ENCODE measurements at regions not wholly inside any gene's neighbourhood (a gene's known extent, or its start where the extent isn't known, plus 50 kb on each side); places are given as distances from the start of the nearest gene placed in this dataset.

- no peak for TF ChIP-seq ERG (CRISPR knock-in tag; IDR thresholded peaks at IDR 0.05)
- no peak for TF ChIP-seq ZBTB43 (CRISPR knock-in tag; IDR thresholded peaks at IDR 0.05)
- TF ChIP-seq GTF2I (CRISPR knock-in tag; conservative IDR thresholded peaks at IDR 0.05), result no peak
Measured at GRCh38 chr12:42774238-42774637, 184.7 kb upstream of the PRICKLE1 start (continued).

- Mint-ChIP-seq H3K27me3 (ENCODE audit: low read depth) (no peaks in the 10 kb centered on the region), H3K36me3 (peaks cover 10% of the 10 kb centered on the region), H3K4me3 (no peak overlapping the region), H3K9me3 (peaks cover 17% of the 10 kb centered on the region), H3K4me1 (peaks cover 3% of the 10 kb centered on the region), H3K27ac (no peak overlapping the region)
- DNase-seq (ENCODE audit: low spot score) (no peak), ATAC-seq (no peak)
- ChIA-PET CTCF (no interaction called here), POLR2A (no interaction called here)
- TF ChIP-seq NFATC4 (CRISPR knock-in tag; IDR thresholded peaks at IDR 0.05), result no peak
- no peak for TF ChIP-seq ZNF263 (CRISPR knock-in tag; IDR thresholded peaks at IDR 0.05; ENCODE audit: low read depth)
- no peak for TF ChIP-seq HMGA2 (CRISPR knock-in tag; IDR thresholded peaks at IDR 0.05)
- TF ChIP-seq ZNF219 (CRISPR knock-in tag; IDR thresholded peaks at IDR 0.05; ENCODE audit: borderline replicate concordance), result no peak
- TF ChIP-seq MLX (CRISPR knock-in tag; IDR thresholded peaks at IDR 0.05), result no peak
- no peak for TF ChIP-seq EMX1 (CRISPR knock-in tag; IDR thresholded peaks at IDR 0.05)
- no peak for TF ChIP-seq CREB1 (CRISPR knock-in tag; IDR thresholded peaks at IDR 0.05)
- no peak for TF ChIP-seq ZNF512 (CRISPR knock-in tag; IDR thresholded peaks at IDR 0.05; ENCODE audit: borderline replicate concordance)
- TF ChIP-seq OVOL2 (CRISPR knock-in tag; IDR thresholded peaks at IDR 0.05; ENCODE audit: borderline replicate concordance), result no peak
- TF ChIP-seq KAT7 (CRISPR knock-in tag; IDR thresholded peaks at IDR 0.05; ENCODE audit: borderline replicate concordance), result no peak
- no peak for TF ChIP-seq JAZF1 (CRISPR knock-in tag; IDR thresholded peaks at IDR 0.05)
- no peak for TF ChIP-seq ETV6 (CRISPR knock-in tag; IDR thresholded peaks at IDR 0.05)
- no peak for TF ChIP-seq USF1 (CRISPR knock-in tag; IDR thresholded peaks at IDR 0.05)
- no peak for TF ChIP-seq ZNF138 (CRISPR knock-in tag; conservative IDR thresholded peaks at IDR 0.05)
- no peak for TF ChIP-seq IRF2 (CRISPR knock-in tag; IDR thresholded peaks at IDR 0.05; ENCODE audit: borderline replicate concordance, low read depth)
- no peak for TF ChIP-seq ZNF232 (CRISPR knock-in tag; IDR thresholded peaks at IDR 0.05)
- no peak for TF ChIP-seq ATF3 (CRISPR knock-in tag; conservative IDR thresholded peaks at IDR 0.05)
Measured at GRCh38 chr12:42770261-42770660, 180.7 kb upstream of the PRICKLE1 start.

- peaks cover 10% of the 10 kb centered on the region for H3K36me3 Mint-ChIP-seq
- no peak for DNase-seq (ENCODE audit: low spot score)
- no peak for ATAC-seq
- ChIA-PET CTCF (interaction anchor here (1.0 kb wide), 1 partner anchor 12 kb away, joined by 4 read pairs; no protein-coding TSS in a partner anchor), POLR2A (no interaction called here)
- H3K27me3 Mint-ChIP-seq (ENCODE audit: low read depth), result no peaks in the 10 kb centered on the region
- H3K9me3 Mint-ChIP-seq, result peaks cover 17% of the 10 kb centered on the region
- H3K27ac Mint-ChIP-seq, result no peak overlapping the region
- H3K4me1 Mint-ChIP-seq, result no peaks in the 10 kb centered on the region
- TF ChIP-seq MYBL2 (CRISPR knock-in tag; IDR thresholded peaks at IDR 0.05) (no peak), JUN (CRISPR knock-in tag; IDR thresholded peaks at IDR 0.05) (no peak), STAT6 (CRISPR knock-in tag; conservative IDR thresholded peaks at IDR 0.05; ENCODE audit: low read depth) (no peak)
- no peak overlapping the region for H3K4me3 Mint-ChIP-seq
Measured at GRCh38 chr12:42769455-42769854, 179.9 kb upstream of the PRICKLE1 start.

All from WTC11 (cell line).